IPS-15b (cell line): ENCODE measurements at regions not wholly inside any gene's neighbourhood (a gene's known extent, or its start where the extent isn't known, plus 50 kb on each side); places are given as distances from the start of the nearest gene placed in this dataset.

Experiments
- H3K27me3 ChIP-seq: one replicate; pipeline ENCODE4 v1.6.1; 2013; ENCODE audit warnings: low read length; ENCODE audit not compliant: control insufficient read depth, insufficient read depth
- H3K36me3 ChIP-seq: one replicate; pipeline ENCODE4 v1.6.1; 2013; ENCODE audit warnings: low read length; ENCODE audit not compliant: control insufficient read depth, insufficient read depth
- H3K4me1 ChIP-seq: one replicate; pipeline ENCODE4 v1.6.1; 2013; ENCODE audit warnings: mild to moderate bottlenecking, low read length; ENCODE audit not compliant: control insufficient read depth, insufficient read depth
- H3K4me3 ChIP-seq: one replicate; pipeline ENCODE4 v1.5.1; 2013; ENCODE audit warnings: low read depth, low read length
- H3K9ac ChIP-seq: one replicate; pipeline ENCODE4 v1.6.1; 2013; ENCODE audit warnings: low read depth, mild to moderate bottlenecking, low read length
- H3K9me3 ChIP-seq: one replicate; pipeline ENCODE4 v1.6.1; 2013; ENCODE audit warnings: mild to moderate bottlenecking, low read length; ENCODE audit not compliant: control insufficient read depth, insufficient read depth

DNA sequence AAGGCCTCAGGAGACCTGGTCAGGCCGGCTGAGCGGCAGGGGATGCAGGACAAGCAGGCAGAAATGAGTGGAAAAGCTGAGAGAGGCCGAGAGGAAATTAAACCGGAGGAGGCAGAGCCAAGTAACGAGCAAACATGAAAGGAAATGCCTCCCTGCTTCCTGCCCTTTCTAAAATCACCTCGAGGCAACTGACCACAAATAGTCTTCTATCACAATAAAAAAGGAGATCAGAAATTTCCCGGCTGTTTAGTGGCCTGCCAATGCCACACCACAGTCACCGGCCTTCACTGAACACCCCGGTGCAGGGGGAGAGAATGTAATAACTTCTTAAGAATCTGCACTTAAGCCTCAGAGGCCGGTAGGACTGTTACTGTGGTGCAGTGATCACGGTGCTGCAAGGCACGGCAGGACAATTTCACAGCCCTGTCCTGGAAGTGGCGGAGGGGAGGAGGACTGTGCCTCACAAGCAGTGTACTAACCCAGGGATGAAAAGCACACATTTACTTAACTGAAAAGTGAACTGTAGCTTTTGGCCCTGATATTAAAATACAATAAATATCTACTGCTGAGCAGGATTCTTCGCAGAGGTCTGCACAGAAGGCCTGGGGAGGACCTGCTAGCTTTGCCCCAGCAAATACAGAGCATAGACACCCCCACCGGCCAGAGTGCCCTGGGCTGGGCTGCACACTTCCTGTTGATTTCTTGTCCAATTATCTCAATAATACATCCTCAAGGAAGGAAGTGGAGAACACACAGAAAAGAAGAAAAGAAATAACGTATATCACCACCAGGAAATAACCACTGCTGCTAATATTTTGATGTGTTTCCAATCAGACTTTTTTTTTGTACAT, 183.5 kb upstream of the NSMCE3 start:
- Histone ChIP-seq H3K4me3 (no peak overlapping the region), H3K9ac (no peak overlapping the region)

DNA sequence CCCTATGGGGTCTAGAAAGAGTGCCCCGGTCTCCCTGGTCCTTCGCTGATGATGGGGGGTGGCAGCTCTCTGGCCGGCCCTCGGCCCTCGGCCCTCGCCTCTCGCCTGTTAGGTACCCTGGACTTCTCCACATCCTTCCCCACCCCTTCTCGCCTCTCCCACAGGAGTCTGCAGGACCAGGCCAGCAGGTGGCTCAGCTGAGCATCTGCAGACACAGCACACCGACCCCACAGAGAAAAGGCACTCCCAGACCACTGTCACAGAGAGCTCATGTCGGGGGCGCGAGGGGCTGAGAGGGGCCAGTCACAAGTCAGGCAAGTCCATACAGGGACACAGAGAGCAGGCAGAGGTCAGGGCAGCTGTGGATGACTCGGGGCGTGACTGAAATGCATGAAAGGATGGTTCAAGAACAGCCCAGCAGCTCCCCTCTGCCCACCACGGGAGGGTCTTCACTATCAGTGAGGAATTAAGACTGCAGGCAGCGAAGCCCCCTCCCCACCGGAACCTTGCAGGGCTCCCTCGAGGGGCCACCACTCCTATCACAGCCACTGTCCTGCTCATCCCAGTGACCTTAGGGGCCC, 181.7 kb upstream of the NSMCE3 start:
- H3K9me3 ChIP-seq, result no peaks in the 10 kb centered on the region
- no peak overlapping the region for H3K4me3 ChIP-seq
- H3K36me3 ChIP-seq, result no peaks in the 10 kb centered on the region
- H3K27me3 ChIP-seq, result no peaks in the 10 kb centered on the region
- H3K9ac ChIP-seq, result no peak overlapping the region
- H3K4me1 ChIP-seq, result no peaks in the 10 kb centered on the region

More for the DNA sequence above, 183.5 kb upstream of the NSMCE3 start:
- H3K36me3 ChIP-seq, result no peaks in the 10 kb centered on the region
- no peaks in the 10 kb centered on the region for H3K27me3 ChIP-seq
- H3K4me1 ChIP-seq, result no peaks in the 10 kb centered on the region
- H3K9me3 ChIP-seq, result no peaks in the 10 kb centered on the region

DNA sequence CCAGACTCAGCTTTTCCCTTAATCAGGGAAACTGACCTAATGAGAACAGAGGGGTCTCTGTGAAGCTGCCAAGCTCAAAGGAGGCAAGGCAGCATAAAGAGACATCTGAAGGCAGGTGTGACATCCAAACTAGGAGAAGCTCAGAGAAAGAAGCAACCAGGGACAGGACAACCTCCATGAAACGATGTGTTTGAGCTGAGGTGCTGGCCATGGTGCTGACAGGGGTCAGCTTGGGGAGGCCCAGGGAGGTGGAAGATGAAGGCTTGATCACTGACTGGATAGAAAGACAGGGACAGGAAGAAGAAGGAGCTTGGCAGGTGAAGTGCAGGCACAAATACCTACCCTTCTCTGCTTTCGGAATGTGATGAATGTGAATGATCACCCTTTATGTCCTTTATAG, 179.5 kb upstream of the NSMCE3 start:
- Histone ChIP-seq H3K4me1 (no peaks in the 10 kb centered on the region), H3K4me3 (no peak overlapping the region), H3K9ac (no peak overlapping the region), H3K9me3 (no peaks in the 10 kb centered on the region), H3K27me3 (no peaks in the 10 kb centered on the region), H3K36me3 (no peaks in the 10 kb centered on the region)

DNA sequence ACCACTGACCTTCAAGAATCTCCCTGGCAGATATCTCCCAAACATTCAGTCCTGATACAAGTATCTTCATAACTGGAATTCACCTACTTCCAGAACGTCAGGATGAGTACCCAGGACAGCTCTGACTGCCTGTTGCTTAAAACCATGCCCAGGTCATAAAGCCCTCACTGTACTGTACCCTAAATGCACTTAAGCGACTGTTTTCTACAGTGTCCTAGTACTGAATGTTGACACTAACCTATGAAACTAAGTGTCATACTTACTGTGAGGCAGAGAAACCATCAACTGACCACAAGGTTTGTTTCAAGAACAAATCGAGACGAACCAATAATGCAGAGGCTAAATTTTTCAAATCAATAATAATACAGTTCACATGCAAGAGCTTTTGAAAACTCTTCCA, 178.7 kb upstream of the NSMCE3 start:
- no peaks in the 10 kb centered on the region for H3K27me3 ChIP-seq
- no peak overlapping the region for H3K9ac ChIP-seq
- H3K4me3 ChIP-seq, result no peak overlapping the region
- H3K9me3 ChIP-seq, result no peaks in the 10 kb centered on the region
- H3K36me3 ChIP-seq, result no peaks in the 10 kb centered on the region
- no peaks in the 10 kb centered on the region for H3K4me1 ChIP-seq

DNA sequence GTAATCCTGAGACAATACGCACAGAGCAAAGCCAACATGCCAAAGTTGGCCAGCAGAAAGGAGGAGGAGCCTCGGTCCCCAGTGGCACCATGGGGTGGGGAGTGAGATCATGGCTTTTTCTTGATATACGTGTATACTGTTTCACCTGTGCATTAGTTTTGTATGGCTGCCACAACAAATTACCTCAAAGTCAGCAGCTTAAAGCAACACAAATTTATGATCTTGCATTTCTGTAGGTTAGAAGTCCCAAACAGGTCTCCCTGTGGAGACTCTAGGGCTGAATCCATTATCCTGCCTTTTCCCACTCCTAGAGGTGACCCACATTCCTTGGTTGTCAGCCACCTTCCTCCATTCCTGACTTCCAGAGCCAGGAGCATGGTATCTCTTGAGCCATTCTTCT, 176.9 kb upstream of the NSMCE3 start:
- H3K4me3 ChIP-seq, result no peak overlapping the region

DNA sequence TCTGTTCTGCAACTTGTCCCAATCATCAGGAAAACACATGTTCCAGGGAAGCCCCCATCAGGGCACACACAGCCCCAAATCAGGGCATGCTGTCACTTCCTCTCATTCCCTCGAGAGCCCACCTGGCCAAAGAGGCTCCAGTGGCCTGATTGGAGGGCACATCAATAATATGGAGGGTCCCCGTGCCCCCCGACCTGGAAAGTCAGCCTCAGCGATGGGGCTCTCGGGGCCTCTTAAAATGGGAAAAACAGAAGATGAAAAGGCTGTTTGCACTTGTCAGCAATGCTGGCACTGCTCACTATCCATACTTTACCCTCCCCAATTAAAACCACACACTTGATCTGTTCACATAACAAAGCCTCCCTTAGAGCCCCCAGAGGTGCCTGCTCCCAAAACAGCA, 172.9 kb upstream of the NSMCE3 start:
- Histone ChIP-seq H3K4me3 (no peak overlapping the region), H3K4me1 (no peaks in the 10 kb centered on the region), H3K36me3 (no peaks in the 10 kb centered on the region), H3K9ac (no peak overlapping the region), H3K9me3 (no peaks in the 10 kb centered on the region), H3K27me3 (no peaks in the 10 kb centered on the region)

More for the DNA sequence above, 176.9 kb upstream of the NSMCE3 start:
- Histone ChIP-seq H3K27me3 (no peaks in the 10 kb centered on the region), H3K9me3 (no peaks in the 10 kb centered on the region), H3K36me3 (no peaks in the 10 kb centered on the region), H3K9ac (no peak overlapping the region), H3K4me1 (no peaks in the 10 kb centered on the region)

DNA sequence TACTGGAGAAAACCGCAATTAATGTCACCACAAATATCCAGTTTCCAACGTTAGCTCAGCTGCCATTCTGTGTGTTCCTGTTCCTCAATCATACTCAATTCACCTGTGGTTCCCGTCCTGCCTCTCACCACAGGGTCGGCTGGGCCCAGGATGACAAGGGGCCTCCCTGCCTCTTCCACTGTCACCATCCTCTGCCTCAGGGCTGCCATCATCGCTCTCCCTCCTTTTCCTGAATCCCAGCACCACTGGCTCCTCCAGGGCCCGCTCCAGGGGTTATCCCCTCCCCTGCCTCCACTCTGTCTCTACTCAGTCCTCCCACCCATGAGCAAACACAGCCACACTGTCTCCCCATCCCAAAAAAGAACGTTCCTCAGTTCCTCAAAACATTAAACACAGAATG, 170.9 kb upstream of the NSMCE3 start:
- H3K9me3 ChIP-seq, result no peaks in the 10 kb centered on the region
- no peak overlapping the region for H3K9ac ChIP-seq
- no peaks in the 10 kb centered on the region for H3K4me1 ChIP-seq
- no peaks in the 10 kb centered on the region for H3K36me3 ChIP-seq
- no peaks in the 10 kb centered on the region for H3K27me3 ChIP-seq
- no peak overlapping the region for H3K4me3 ChIP-seq

DNA sequence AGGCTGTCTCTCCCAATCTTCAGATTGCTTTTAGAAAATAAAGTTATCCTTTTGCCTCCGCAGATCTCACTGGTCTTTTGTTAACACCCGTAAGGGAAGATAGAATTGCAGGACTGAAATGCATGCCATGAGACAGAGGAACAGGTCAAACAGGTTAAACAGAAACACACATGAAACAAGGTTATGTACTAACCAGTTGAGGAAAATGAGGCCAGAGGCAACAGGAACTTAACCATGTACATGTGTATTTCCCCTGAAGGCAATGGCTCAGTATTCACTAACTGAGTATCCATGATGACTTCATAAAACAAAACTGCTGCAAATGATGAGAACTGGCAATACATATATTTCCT, 169.1 kb upstream of the NSMCE3 start:
- Histone ChIP-seq H3K4me3 (no peak overlapping the region), H3K9ac (no peak overlapping the region), H3K36me3 (no peaks in the 10 kb centered on the region), H3K4me1 (peaks cover 2% of the 10 kb centered on the region), H3K27me3 (no peaks in the 10 kb centered on the region), H3K9me3 (no peaks in the 10 kb centered on the region)

DNA sequence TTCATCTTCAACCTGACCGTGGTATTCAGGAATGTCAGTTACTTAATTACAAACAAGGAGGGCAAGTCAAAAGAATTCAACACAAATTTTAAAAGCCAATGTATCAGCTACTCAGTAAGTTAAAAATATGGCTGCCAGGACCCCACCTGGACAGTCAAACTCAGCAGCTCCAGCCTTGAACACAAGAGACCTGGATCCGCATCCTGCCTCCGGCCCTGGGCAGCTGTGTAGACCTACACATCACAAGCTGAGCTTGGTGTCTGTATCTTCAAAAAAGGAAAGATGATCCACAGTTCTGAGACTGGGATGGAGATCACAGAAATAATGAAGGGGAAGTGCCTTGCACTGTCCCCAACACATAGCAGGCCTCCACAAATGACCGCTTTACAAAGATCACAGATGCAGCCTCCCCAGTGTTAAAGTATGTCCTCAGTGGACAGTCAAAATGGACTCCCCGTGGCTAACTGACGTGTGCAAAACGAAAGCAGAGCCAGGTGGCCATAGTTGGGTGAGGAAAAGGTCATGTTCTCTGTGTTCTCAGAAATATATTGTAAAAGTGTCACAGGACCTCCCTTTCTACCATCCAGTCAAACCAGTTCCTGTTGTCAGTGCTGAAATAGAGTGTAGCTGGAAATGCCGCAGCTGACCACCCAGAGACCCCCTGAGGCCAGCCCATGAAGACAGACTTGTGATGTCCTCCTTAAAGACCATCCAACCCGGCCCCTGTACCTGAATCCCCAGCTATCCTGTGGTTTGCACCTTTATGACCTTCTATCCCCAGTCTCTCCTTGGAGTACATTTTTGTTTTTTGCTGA, 168.5 kb upstream of the NSMCE3 start:
- Histone ChIP-seq H3K4me1 (peaks cover 2% of the 10 kb centered on the region), H3K4me3 (no peak overlapping the region), H3K9ac (no peak overlapping the region), H3K9me3 (no peaks in the 10 kb centered on the region), H3K36me3 (no peaks in the 10 kb centered on the region), H3K27me3 (no peaks in the 10 kb centered on the region)

DNA sequence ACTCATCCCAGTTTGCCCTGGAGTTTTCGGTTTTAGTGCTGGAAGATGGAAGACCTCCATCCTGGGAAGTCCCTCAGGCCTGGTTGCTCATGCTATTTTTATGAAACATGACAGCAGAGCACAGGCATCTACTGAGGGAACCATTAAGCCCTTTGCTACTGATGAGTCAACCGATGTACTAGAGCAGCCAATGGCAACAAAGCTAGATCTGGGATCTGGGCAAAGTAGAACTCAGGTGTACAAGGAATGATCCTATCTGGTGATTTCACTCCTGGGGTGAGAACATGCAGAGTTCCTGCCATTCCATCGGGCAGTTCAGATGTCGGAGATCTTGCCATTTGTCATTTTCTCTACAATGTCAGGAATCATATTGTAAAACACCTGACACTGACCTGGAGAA, 166.2 kb upstream of the NSMCE3 start:
- Histone ChIP-seq H3K4me3 (no peak overlapping the region), H3K36me3 (no peaks in the 10 kb centered on the region), H3K4me1 (peaks cover 2% of the 10 kb centered on the region), H3K9ac (no peak overlapping the region), H3K9me3 (no peaks in the 10 kb centered on the region), H3K27me3 (no peaks in the 10 kb centered on the region)

DNA sequence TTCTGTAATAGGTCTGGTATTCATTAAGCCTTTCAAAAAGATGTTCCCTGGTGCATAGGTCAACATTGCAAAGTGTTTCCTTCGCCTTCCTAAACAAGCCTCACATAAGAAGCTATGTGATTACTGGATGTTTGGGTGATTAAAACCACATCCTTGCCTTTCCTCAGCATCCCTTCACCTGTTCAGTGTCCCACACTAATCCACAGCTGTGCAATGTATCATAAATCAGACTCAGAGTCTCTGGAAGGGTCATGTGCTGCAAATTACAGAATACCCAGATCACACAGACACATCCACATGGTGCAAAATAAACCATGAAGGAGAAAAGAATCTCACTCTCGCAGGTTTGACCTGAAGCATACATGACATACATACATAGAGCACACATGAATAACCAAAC, 164.7 kb upstream of the NSMCE3 start:
- H3K4me1 ChIP-seq, result peaks cover 2% of the 10 kb centered on the region
- no peaks in the 10 kb centered on the region for H3K9me3 ChIP-seq
- no peak overlapping the region for H3K4me3 ChIP-seq
- no peaks in the 10 kb centered on the region for H3K36me3 ChIP-seq
- no peaks in the 10 kb centered on the region for H3K27me3 ChIP-seq
- no peak overlapping the region for H3K9ac ChIP-seq
